ENCODE measurements at regions not wholly inside any gene's neighbourhood (a gene's known extent, or its start where the extent isn't known, plus 50 kb on each side); places are given as distances from the start of the nearest gene placed in this dataset.
"Not testable (repeated sequence)": the region's sequence is repeated elsewhere in the genome, so short reads cannot be mapped to it uniquely, and the experiment has no call there.

GRCh38 chr2:216750750-216751149 lies 55.4 kb upstream of the IGFBP5 start:
- H3K36me3 Mint-ChIP-seq (ENCODE audit: insufficient read depth); H3K4me1 Mint-ChIP-seq; H3K9me3 Mint-ChIP-seq; H3K27ac Mint-ChIP-seq (ENCODE audit: low read depth); DNase-seq (ENCODE audit: low spot score in 2 of 2); ATAC-seq (replicated peaks; ENCODE audit: extremely low read depth, poor library complexity, severe bottlenecking); H3K4me3 Mint-ChIP-seq: not testable (repeated sequence)
- H3K27me3 Mint-ChIP-seq, result peaks cover 75% of the 10 kb centered on the region

- not testable (repeated sequence) for DNase-seq (ENCODE audit: low spot score in 2 of 2); H3K27ac Mint-ChIP-seq (ENCODE audit: low read depth); H3K36me3 Mint-ChIP-seq (ENCODE audit: insufficient read depth); H3K4me3 Mint-ChIP-seq; H3K4me1 Mint-ChIP-seq; ATAC-seq (replicated peaks; ENCODE audit: extremely low read depth, poor library complexity, severe bottlenecking)
- Mint-ChIP-seq H3K9me3 (peaks cover 10% of the 10 kb centered on the region), H3K27me3 (peaks cover 98% of the 10 kb centered on the region)
Measured at GRCh38 chr2:216746268-216746667, 50.9 kb upstream of the IGFBP5 start.

GRCh38 chr2:216745453-216745852 lies 50.1 kb upstream of the IGFBP5 start:
- H3K27ac Mint-ChIP-seq (ENCODE audit: low read depth), result no peak overlapping the region
- no peaks in the 10 kb centered on the region for H3K4me1 Mint-ChIP-seq
- no peak for ATAC-seq (replicated peaks; ENCODE audit: extremely low read depth, poor library complexity, severe bottlenecking)
- H3K4me3 Mint-ChIP-seq, result no peak overlapping the region
- DNase-seq (ENCODE audit: low spot score in 2 of 2), result no peak
- H3K36me3 Mint-ChIP-seq (ENCODE audit: insufficient read depth), result no peaks in the 10 kb centered on the region
- H3K27me3 Mint-ChIP-seq, result peaks cover 98% of the 10 kb centered on the region
- peaks cover 10% of the 10 kb centered on the region for H3K9me3 Mint-ChIP-seq

All from central memory CD8-positive, alpha-beta T cell (primary cell).